ENCODE measurements at regions not wholly inside any gene's neighbourhood (a gene's known extent, or its start where the extent isn't known, plus 50 kb on each side); places are given as distances from the start of the nearest gene placed in this dataset.

DNA sequence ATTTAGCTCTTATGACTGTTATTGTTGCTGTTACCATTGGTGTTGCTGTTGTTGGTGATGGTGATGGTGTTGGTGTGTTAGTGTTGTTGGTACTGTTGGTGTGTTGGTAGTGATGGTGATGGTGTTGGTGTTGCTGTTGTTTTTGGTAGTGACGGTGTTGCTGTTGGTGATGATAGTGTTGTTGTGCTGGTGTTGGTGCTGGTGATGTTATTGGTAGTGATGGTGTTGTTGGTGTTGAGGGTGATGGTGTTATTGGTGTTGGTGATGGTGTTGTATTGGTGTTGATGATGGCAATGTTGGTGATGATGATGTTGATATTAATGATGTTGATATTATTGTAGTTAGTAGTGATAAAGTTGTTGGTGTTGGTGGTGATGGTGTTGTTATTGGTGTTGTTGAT, 285.7 kb upstream of the FOXF1 start:
- ChIA-PET CTCF (no interaction called here), POLR2A (no interaction called here)
- no peak overlapping the region for H3K4me2 ChIP-seq (ENCODE audit: insufficient read depth, low read length)
- H3K4me1 ChIP-seq (ENCODE audit: control insufficient read depth, extremely low read depth, insufficient read depth, low read length), result no peaks in the 10 kb centered on the region
- no peak overlapping the region for H3K4me3 ChIP-seq (replicated peaks in 1 of 3; ENCODE audit: insufficient read depth in 1 of 3, low read depth in 1 of 3, low read length in 3 of 3)
- DNase-seq (ENCODE audit: low read depth, low spot score) (no peak), FAIRE-seq (no peak)
- no peak overlapping the region for H3K27ac ChIP-seq (ENCODE audit: insufficient read depth, low read depth, low read length)
- H3K9ac ChIP-seq (replicated peaks; ENCODE audit: extremely low read depth, insufficient read depth, low read length), result no peak overlapping the region
- H3K36me3 ChIP-seq (ENCODE audit: control insufficient read depth in 2 of 2, extremely low read depth in 1 of 2, insufficient read depth in 2 of 2, low read length in 2 of 2), result no peaks in the 10 kb centered on the region
- peaks cover 12 to 14% of the 10 kb centered on the region in 2 experiments for H3K27me3 ChIP-seq (ENCODE audit: control insufficient read depth in 2 of 2, insufficient read depth in 2 of 2, low read length in 2 of 2)
- no peaks in the 10 kb centered on the region for H3K9me1 ChIP-seq (replicated peaks; ENCODE audit: control insufficient read depth, extremely low read depth, insufficient read depth, low read length)
- TF ChIP-seq POLR2A (IDR thresholded peaks at IDR 0.05; ENCODE audit: low read depth, low read length) (no peak), POLR2AphosphoS5 (IDR thresholded peaks at IDR 0.05; ENCODE audit: insufficient read depth, low read depth, low read length) (no peak), MYC (IDR thresholded peaks at IDR 0.05; ENCODE audit: low read depth, low read length) (no peak), EZH2 (IDR thresholded peaks at IDR 0.05; ENCODE audit: borderline replicate concordance, low read depth, low read length, severe bottlenecking) (no peak), JUN (IDR thresholded peaks at IDR 0.05; ENCODE audit: borderline replicate concordance, insufficient read depth, insufficient read length, low read depth) (no peak), GATA2 (IDR thresholded peaks at IDR 0.05; ENCODE audit: insufficient read depth, insufficient read length, low read depth, low read length) (no peak), FOS (IDR thresholded peaks at IDR 0.05; ENCODE audit: borderline replicate concordance, insufficient read depth, low read length) (no peak)
- TF ChIP-seq, protein P1, sequence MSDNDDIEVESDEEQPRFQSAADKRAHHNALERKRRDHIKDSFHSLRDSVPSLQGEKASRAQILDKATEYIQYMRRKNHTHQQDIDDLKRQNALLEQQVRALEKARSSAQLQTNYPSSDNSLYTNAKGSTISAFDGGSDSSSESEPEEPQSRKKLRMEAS (IDR thresholded peaks at IDR 0.05; ENCODE audit: insufficient read depth, insufficient read length), result no peak
- TF ChIP-seq, protein P2, sequence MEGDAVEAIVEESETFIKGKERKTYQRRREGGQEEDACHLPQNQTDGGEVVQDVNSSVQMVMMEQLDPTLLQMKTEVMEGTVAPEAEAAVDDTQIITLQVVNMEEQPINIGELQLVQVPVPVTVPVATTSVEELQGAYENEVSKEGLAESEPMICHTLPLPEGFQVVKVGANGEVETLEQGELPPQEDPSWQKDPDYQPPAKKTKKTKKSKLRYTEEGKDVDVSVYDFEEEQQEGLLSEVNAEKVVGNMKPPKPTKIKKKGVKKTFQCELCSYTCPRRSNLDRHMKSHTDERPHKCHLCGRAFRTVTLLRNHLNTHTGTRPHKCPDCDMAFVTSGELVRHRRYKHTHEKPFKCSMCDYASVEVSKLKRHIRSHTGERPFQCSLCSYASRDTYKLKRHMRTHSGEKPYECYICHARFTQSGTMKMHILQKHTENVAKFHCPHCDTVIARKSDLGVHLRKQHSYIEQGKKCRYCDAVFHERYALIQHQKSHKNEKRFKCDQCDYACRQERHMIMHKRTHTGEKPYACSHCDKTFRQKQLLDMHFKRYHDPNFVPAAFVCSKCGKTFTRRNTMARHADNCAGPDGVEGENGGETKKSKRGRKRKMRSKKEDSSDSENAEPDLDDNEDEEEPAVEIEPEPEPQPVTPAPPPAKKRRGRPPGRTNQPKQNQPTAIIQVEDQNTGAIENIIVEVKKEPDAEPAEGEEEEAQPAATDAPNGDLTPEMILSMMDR (IDR thresholded peaks at IDR 0.05; ENCODE audit: extremely low read depth in 1 of 2, insufficient read depth in 1 of 2, low read depth in 1 of 2, low read length in 2 of 2), result no peak
- intact Hi-C loops (cut with micrococcal nuclease), result no loop called here
- no peaks in the 10 kb centered on the region for H4K20me1 ChIP-seq (replicated peaks; ENCODE audit: control insufficient read depth, extremely low read depth, insufficient read depth, low read length)
- H3K9me3 ChIP-seq (replicated peaks; ENCODE audit: control insufficient read depth, insufficient read depth, low read length), result no peaks in the 10 kb centered on the region
- dilution Hi-C loops (cut with MboI; ENCODE audit: extremely low pct_ligation_motif_present, low sequenced_read_pairs), result no loop called here
- no peak overlapping the region for H2AFZ ChIP-seq (ENCODE audit: low read depth, low read length)
- no peaks in the 10 kb centered on the region for H3K79me2 ChIP-seq (ENCODE audit: control insufficient read depth, insufficient read depth, low read length)
- no TSS peak for BruUV-seq (replicated peaks)

All from endothelial cell of umbilical vein (primary cell).